Astrocyte (in vitro differentiated cells and primary cell): ENCODE measurements at regions not wholly inside any gene's neighbourhood (a gene's known extent, or its start where the extent isn't known, plus 50 kb on each side); places are given as distances from the start of the nearest gene placed in this dataset.
A peak's percentile ranks its signal among the peaks of the same experiment; 100 is the strongest.

ENCODE experiments used
- DNase-seq: peaks from one replicate; pipeline ENCODE4 v3.0.0-alpha.2; 2010; ENCODE audit warnings: low read depth
- FAIRE-seq: peaks from 2 replicates; lab custom pipeline; 2011; peaks lifted over from hg19 to GRCh38; lab: Jason Lieb, UNC
- H2AFZ ChIP-seq: 2 replicates; pipeline ENCODE4 v1.6.0; 2012; ENCODE audit warnings: low read depth, low read length, inconsistent platforms
- H3K27ac ChIP-seq: 2 replicates; pipeline ENCODE4 v1.5.1; 2011; ENCODE audit warnings: low read depth, low read length, inconsistent platforms
- H3K27me3 ChIP-seq: 2 replicates; pipeline ENCODE4 v1.6.0; 2011; ENCODE audit warnings: low read length, inconsistent platforms; ENCODE audit not compliant: insufficient read depth
- H3K36me3 ChIP-seq: 2 replicates; pipeline ENCODE4 v1.5.1; 2011; ENCODE audit warnings: low read length, inconsistent platforms; ENCODE audit not compliant: insufficient read depth
- H3K4me1 ChIP-seq: 2 replicates; pipeline ENCODE4 v1.5.1; 2011; ENCODE audit warnings: low read length, inconsistent platforms; ENCODE audit not compliant: insufficient read depth
- H3K4me2 ChIP-seq: 2 replicates; pipeline ENCODE4 v1.6.0; 2012; ENCODE audit warnings: low read length, inconsistent platforms
- H3K4me3 ChIP-seq: 2 replicates; pipeline ENCODE4 v1.5.1; 2011; ENCODE audit warnings: low read depth, mild to moderate bottlenecking, low read length, inconsistent platforms; ENCODE audit not compliant: insufficient read depth
- H3K79me2 ChIP-seq: 2 replicates; pipeline ENCODE4 v1.6.0; 2012; ENCODE audit warnings: mild to moderate bottlenecking, low read length, inconsistent platforms; ENCODE audit not compliant: insufficient read depth
- H3K9ac ChIP-seq: 2 replicates; pipeline ENCODE4 v1.6.0; 2012; ENCODE audit warnings: mild to moderate bottlenecking, low read length, inconsistent platforms
- H3K9me3 ChIP-seq: 2 replicates; pipeline ENCODE4 v1.5.1; 2012; ENCODE audit warnings: low read depth, mild to moderate bottlenecking, low read length, inconsistent platforms; ENCODE audit not compliant: insufficient read depth
- H4K20me1 ChIP-seq: 2 replicates; pipeline ENCODE4 v1.6.0; 2012; ENCODE audit warnings: low read length, inconsistent platforms; ENCODE audit not compliant: insufficient read depth
- H3K27ac Mint-ChIP-seq: one replicate; pipeline ENCODE4 v1.8.0; 2021; ENCODE audit warnings: mild to moderate bottlenecking, mixed read lengths; ENCODE audit not compliant: unreplicated experiment
- H3K27me3 Mint-ChIP-seq: one replicate; pipeline ENCODE4 v1.8.0; 2021; ENCODE audit warnings: low read depth, mixed read lengths; ENCODE audit not compliant: unreplicated experiment
- H3K36me3 Mint-ChIP-seq: one replicate; pipeline ENCODE4 v1.8.0; 2021; ENCODE audit warnings: low read depth, mixed read lengths; ENCODE audit not compliant: unreplicated experiment
- H3K4me1 Mint-ChIP-seq: one replicate; pipeline ENCODE4 v1.8.0; 2021; ENCODE audit warnings: low read depth, mixed read lengths; ENCODE audit not compliant: unreplicated experiment
- H3K4me3 Mint-ChIP-seq: one replicate; pipeline ENCODE4 v1.8.0; 2021; ENCODE audit warnings: mild to moderate bottlenecking, moderate library complexity, mixed read lengths; ENCODE audit not compliant: unreplicated experiment
- H3K9me3 Mint-ChIP-seq: one replicate; pipeline ENCODE4 v1.8.0; 2021; ENCODE audit warnings: mild to moderate bottlenecking, mixed read lengths; ENCODE audit not compliant: unreplicated experiment
- EZH2 ChIP-seq: IDR thresholded peaks from 2 replicates; pipeline ENCODE4 v1.6.1; 2012; ENCODE audit warnings: mild to moderate bottlenecking, low read length, inconsistent platforms; ENCODE audit not compliant: insufficient read depth
- TF ChIP-seq, protein P1 (sequence below): IDR thresholded peaks from 2 replicates; pipeline ENCODE4 v1.5.1; 2011; ENCODE audit warnings: low read depth, mild to moderate bottlenecking, inconsistent platforms, low read length, moderate library complexity; ENCODE audit not compliant: insufficient read depth

DNA sequence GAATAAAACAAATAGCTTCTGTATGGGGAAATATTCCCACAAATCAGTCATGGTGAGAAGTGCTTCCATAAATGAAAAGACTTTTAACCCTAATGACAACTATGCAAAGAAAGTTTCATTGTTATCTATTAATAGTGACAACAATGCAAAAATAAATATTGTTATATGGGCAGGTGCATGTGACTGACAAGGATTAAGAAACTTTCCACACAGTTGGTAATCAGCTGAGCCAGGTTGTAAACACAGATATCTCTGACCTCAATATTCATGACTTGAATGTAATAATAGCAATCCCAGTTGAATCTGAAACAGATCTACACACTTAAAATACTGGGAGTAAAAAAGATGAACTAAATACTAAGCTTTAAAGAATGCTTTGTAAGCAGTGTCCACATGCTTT, 517.0 kb upstream of the SOX11 start:
- no peaks in the 10 kb centered on the region for H3K79me2 ChIP-seq
- no peaks in the 10 kb centered on the region for H3K27me3 ChIP-seq
- no peaks in the 10 kb centered on the region for H3K4me1 ChIP-seq
- no peaks in the 10 kb centered on the region for H3K36me3 ChIP-seq
- H3K27ac Mint-ChIP-seq: no peak overlapping the region
- no peaks in the 10 kb centered on the region for H3K9me3 ChIP-seq
- no peak for TF ChIP-seq EZH2
- TF ChIP-seq, protein P1, sequence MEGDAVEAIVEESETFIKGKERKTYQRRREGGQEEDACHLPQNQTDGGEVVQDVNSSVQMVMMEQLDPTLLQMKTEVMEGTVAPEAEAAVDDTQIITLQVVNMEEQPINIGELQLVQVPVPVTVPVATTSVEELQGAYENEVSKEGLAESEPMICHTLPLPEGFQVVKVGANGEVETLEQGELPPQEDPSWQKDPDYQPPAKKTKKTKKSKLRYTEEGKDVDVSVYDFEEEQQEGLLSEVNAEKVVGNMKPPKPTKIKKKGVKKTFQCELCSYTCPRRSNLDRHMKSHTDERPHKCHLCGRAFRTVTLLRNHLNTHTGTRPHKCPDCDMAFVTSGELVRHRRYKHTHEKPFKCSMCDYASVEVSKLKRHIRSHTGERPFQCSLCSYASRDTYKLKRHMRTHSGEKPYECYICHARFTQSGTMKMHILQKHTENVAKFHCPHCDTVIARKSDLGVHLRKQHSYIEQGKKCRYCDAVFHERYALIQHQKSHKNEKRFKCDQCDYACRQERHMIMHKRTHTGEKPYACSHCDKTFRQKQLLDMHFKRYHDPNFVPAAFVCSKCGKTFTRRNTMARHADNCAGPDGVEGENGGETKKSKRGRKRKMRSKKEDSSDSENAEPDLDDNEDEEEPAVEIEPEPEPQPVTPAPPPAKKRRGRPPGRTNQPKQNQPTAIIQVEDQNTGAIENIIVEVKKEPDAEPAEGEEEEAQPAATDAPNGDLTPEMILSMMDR: no peak
- no peaks in the 10 kb centered on the region for H3K36me3 Mint-ChIP-seq
- H3K27ac ChIP-seq: no peak overlapping the region
- H3K4me3 Mint-ChIP-seq: no peak overlapping the region
- no peaks in the 10 kb centered on the region for H3K27me3 Mint-ChIP-seq
- no peak overlapping the region for H2AFZ ChIP-seq
- H3K9me3 Mint-ChIP-seq: no peaks in the 10 kb centered on the region
- H3K4me2 ChIP-seq: no peak overlapping the region
- no peak for FAIRE-seq
- no peak overlapping the region for H3K9ac ChIP-seq
- no peaks in the 10 kb centered on the region for H4K20me1 ChIP-seq
- no peak for DNase-seq
- no peak overlapping the region for H3K4me3 ChIP-seq
- no peaks in the 10 kb centered on the region for H3K4me1 Mint-ChIP-seq

DNA sequence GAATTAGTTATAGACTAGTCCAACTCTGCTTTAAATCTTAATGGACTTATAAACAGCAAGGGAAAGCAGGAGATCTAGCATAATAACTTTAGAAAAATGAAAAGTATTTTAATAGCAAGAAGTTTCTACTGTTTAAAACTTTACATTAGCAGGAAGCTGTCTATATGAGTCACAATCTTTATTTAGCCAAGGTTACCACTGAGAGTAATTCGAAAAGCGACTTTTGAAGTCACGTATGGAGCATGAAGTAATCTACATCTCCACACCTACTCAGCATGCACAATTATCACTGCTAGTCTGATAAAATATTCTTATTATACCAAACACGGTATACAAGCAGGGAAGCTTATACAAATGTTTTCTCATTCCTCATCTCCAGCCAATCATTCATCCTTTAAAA, 515.4 kb upstream of the SOX11 start:
- H2AFZ ChIP-seq: no peak overlapping the region
- FAIRE-seq: no peak
- Mint-ChIP-seq H3K36me3 (no peaks in the 10 kb centered on the region), H3K4me3 (no peak overlapping the region), H3K4me1 (no peaks in the 10 kb centered on the region), H3K9me3 (peaks cover 2% of the 10 kb centered on the region), H3K27ac (no peak overlapping the region), H3K27me3 (no peaks in the 10 kb centered on the region)
- H3K27me3 ChIP-seq: no peaks in the 10 kb centered on the region
- no peaks in the 10 kb centered on the region for H3K36me3 ChIP-seq
- no peaks in the 10 kb centered on the region for H3K79me2 ChIP-seq
- H3K9ac ChIP-seq: no peak overlapping the region
- H3K4me3 ChIP-seq: no peak overlapping the region
- TF ChIP-seq, protein P1: no peak
- TF ChIP-seq EZH2: no peak
- no peak overlapping the region for H3K27ac ChIP-seq
- no peaks in the 10 kb centered on the region for H3K9me3 ChIP-seq
- no peak for DNase-seq
- H3K4me2 ChIP-seq: peak overlapping the region; percentile 2
- H3K4me1 ChIP-seq: no peaks in the 10 kb centered on the region
- no peaks in the 10 kb centered on the region for H4K20me1 ChIP-seq

DNA sequence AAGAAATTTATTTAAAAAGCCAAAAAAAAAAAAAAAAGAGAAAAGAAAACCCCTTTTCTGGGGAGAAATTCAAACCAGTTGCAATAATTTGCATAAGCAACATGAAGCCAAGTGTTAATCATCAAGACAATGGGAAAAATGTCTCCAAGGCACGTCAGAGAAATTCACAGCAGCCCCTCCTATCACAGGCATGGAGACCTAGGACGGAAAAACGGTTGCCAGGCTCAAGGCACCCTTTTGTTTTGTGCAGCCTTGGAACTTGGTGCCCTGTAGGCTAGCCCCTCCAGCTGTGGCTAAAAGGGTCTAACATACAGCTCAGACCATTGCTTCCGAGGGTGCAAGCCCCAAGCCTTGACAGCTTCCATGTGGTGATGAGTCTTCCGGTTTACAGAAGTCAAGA, 509.2 kb upstream of the SOX11 start:
- Histone ChIP-seq H3K4me2 (no peak overlapping the region), H3K4me3 (no peak overlapping the region), H3K79me2 (no peaks in the 10 kb centered on the region), H3K4me1 (no peaks in the 10 kb centered on the region), H3K36me3 (no peaks in the 10 kb centered on the region), H4K20me1 (no peaks in the 10 kb centered on the region), H2AFZ (no peak overlapping the region), H3K27me3 (no peaks in the 10 kb centered on the region), H3K9ac (no peak overlapping the region), H3K27ac (no peak overlapping the region), H3K9me3 (no peaks in the 10 kb centered on the region)
- Mint-ChIP-seq H3K9me3 (peaks cover 2% of the 10 kb centered on the region), H3K4me1 (no peaks in the 10 kb centered on the region), H3K27ac (no peak overlapping the region), H3K36me3 (no peaks in the 10 kb centered on the region), H3K27me3 (no peaks in the 10 kb centered on the region), H3K4me3 (no peak overlapping the region)
- DNase-seq (no peak), FAIRE-seq (no peak)
- no peak for TF ChIP-seq EZH2
- TF ChIP-seq, protein P1: no peak
